Glutamatergic neuron (in vitro differentiated cells): ENCODE measurements at regions not wholly inside any gene's neighbourhood (a gene's known extent, or its start where the extent isn't known, plus 50 kb on each side); places are given as distances from the start of the nearest gene placed in this dataset.

Experiments
- DNase-seq: peaks from one replicate; pipeline ENCODE4 v3.0.0; 2022
- H3K27ac Mint-ChIP-seq: one replicate; pipeline ENCODE4 v1.8.0; 2020; ENCODE audit warnings: mild to moderate bottlenecking, mixed read lengths, inconsistent platforms; ENCODE audit not compliant: unreplicated experiment
- H3K27me3 Mint-ChIP-seq: one replicate; pipeline ENCODE4 v1.8.0; 2020; ENCODE audit warnings: mild to moderate bottlenecking, moderate library complexity, mixed read lengths, inconsistent platforms; ENCODE audit not compliant: unreplicated experiment
- H3K36me3 Mint-ChIP-seq: one replicate; pipeline ENCODE4 v1.8.0; 2020; ENCODE audit warnings: mild to moderate bottlenecking, mixed read lengths, inconsistent platforms; ENCODE audit not compliant: unreplicated experiment
- H3K4me1 Mint-ChIP-seq: one replicate; pipeline ENCODE4 v1.8.0; 2020; ENCODE audit warnings: mild to moderate bottlenecking, low read depth, mixed read lengths, inconsistent platforms; ENCODE audit not compliant: unreplicated experiment
- H3K4me3 Mint-ChIP-seq: one replicate; pipeline ENCODE4 v1.8.0; 2020; ENCODE audit warnings: mild to moderate bottlenecking, mixed read lengths, inconsistent platforms; ENCODE audit not compliant: unreplicated experiment
- H3K9me3 Mint-ChIP-seq: one replicate; pipeline ENCODE4 v1.8.0; 2020; ENCODE audit warnings: mild to moderate bottlenecking, moderate library complexity, mixed read lengths, inconsistent platforms; ENCODE audit not compliant: unreplicated experiment
- CTCF ChIP-seq: fragments of 200-600 bp; sonication (generic); IDR thresholded peaks from one replicate; pipeline ENCODE4 v1.5.0; 2021; ENCODE audit not compliant: partially characterized antibody, unreplicated experiment

- Mint-ChIP-seq H3K27me3 (no peaks in the 10 kb centered on the region), H3K36me3 (no peaks in the 10 kb centered on the region), H3K9me3 (no peaks in the 10 kb centered on the region), H3K4me1 (peaks cover 11% of the 10 kb centered on the region), H3K27ac (no peak overlapping the region), H3K4me3 (no peak overlapping the region)
- TF ChIP-seq CTCF, result no peak
- no peak for DNase-seq
Measured at GRCh38 chrX:42530027-42530426, 247.9 kb downstream of the PPP1R2C start.

GRCh38 chrX:42524379-42524778, 253.6 kb downstream of the PPP1R2C start:
- no peak overlapping the region for H3K4me3 Mint-ChIP-seq

GRCh38 chrX:42519666-42520231, 258.2 kb downstream of the PPP1R2C start:
- Mint-ChIP-seq H3K4me1 (no peaks in the 10 kb centered on the region), H3K4me3 (no peak overlapping the region), H3K36me3 (no peaks in the 10 kb centered on the region), H3K9me3 (no peaks in the 10 kb centered on the region), H3K27me3 (no peaks in the 10 kb centered on the region), H3K27ac (no peak overlapping the region)
- no peak for TF ChIP-seq CTCF
- no peak for DNase-seq

More at GRCh38 chrX:42524379-42524778, 253.6 kb downstream of the PPP1R2C start:
- no peak for TF ChIP-seq CTCF
- H3K27ac Mint-ChIP-seq, result no peak overlapping the region
- no peaks in the 10 kb centered on the region for H3K36me3 Mint-ChIP-seq
- H3K27me3 Mint-ChIP-seq, result no peaks in the 10 kb centered on the region
- DNase-seq, result no peak
- no peaks in the 10 kb centered on the region for H3K9me3 Mint-ChIP-seq
- H3K4me1 Mint-ChIP-seq, result no peaks in the 10 kb centered on the region

DNA sequence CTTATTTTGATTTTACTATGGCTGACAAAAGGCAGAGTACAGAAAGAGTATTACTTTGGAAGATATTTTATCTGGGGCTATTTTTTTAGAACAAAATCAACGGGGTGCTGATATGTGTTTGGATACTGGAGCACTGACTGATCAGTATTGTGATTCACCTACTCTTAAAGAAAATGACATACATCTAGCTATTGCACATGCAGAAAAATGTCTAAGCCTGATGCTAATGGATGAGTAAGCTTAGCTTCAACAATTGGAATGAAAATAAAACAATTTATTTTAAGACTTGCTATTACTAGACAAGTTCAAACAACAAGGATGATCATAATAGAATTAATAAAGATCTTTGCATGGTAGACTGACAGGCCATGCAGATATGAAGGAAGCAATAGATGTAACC, 262.0 kb downstream of the PPP1R2C start:
- Mint-ChIP-seq H3K9me3 (no peaks in the 10 kb centered on the region), H3K4me3 (no peak overlapping the region), H3K4me1 (no peaks in the 10 kb centered on the region), H3K36me3 (no peaks in the 10 kb centered on the region), H3K27me3 (no peaks in the 10 kb centered on the region), H3K27ac (no peak overlapping the region)
- TF ChIP-seq CTCF, result no peak
- no peak for DNase-seq

DNA sequence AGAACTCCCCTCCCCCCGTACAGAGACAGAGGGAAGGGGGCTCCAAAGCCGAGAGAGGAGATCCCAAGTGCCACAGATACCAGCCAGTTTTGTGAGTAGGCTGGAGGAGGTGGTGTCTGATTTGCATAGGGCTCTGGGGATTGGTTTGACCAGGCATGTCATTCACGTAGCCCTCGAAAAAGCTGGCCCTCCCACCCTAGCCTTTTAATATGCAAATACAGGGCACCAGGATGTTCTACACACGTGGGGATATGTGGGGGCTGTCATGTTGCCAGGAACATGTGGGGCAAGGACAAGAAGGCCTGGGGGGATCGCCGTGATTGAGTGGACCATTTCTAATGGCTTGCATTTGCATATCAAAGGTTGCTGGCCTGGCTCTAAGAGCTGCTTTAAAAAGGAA, 272.9 kb downstream of the PPP1R2C start:
- no peak for TF ChIP-seq CTCF
- Mint-ChIP-seq H3K4me1 (peaks cover 3% of the 10 kb centered on the region), H3K27me3 (no peaks in the 10 kb centered on the region), H3K9me3 (peaks cover 4% of the 10 kb centered on the region), H3K27ac (no peak overlapping the region), H3K36me3 (no peaks in the 10 kb centered on the region), H3K4me3 (no peak overlapping the region)
- DNase-seq, result no peak
